IPS DF 4.7 (cell line): ENCODE measurements at regions not wholly inside any gene's neighbourhood (a gene's known extent, or its start where the extent isn't known, plus 50 kb on each side); places are given as distances from the start of the nearest gene placed in this dataset.
"Not testable (repeated sequence)": the region's sequence is repeated elsewhere in the genome, so short reads cannot be mapped to it uniquely, and the experiment has no call there.

Experiments used
- DNase-seq: peaks from one replicate; pipeline ENCODE4 v3.0.0-alpha.2; 2013; ENCODE audit warnings: low spot score; ENCODE audit errors: extremely low read depth

DNA sequence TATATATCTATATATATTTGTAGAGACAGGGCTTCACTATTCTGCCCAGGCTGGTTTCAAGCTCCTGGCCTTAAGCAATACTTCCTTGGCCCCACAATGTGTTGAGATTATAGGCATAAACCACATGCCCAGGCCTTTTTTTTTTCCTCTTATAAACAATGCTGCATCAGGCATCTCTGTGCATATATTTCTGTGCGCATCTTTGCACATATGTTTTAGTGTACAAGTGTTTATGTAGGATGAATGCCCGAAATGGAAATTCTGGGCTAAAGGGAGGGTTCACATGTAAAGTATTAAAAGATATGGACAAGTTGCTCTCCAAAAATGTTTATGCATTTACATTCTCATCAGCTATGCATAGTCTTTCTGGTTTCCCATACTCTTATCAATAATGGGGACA is 183.2 kb upstream of the SPRED2 start:
- DNase-seq = no peak

DNA sequence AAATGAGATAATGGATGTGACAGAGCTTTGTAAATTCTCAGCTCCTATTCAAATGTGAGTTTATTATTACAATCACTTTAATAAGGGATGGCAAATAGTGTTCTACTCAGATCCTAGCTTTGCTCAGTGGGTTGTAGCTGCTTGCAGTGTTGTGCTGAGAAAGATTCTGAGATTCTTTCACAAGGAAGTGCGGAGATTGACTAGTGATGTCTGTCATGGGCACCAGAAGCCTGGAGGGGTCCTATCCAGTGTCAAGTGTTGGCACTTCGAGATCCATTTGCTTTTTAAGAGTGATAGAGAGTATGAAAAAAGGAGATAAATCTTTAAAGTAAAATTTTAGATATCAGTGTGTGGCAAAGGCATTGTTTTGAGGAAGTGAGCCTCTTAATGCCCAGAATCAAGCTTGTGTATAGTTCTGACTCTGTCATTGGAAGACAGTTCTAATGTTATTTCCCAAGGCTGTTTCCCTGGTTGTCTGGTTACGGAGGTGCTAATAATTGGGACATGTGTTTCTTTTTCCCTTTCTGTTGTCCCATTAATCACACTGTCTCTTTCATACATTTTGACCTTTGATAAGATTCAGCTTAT is 181.7 kb upstream of the SPRED2 start:
- DNase-seq = no peak

GRCh38 chr2:65611488-65611887 is 179.1 kb upstream of the SPRED2 start:
- no peak for DNase-seq

- DNase-seq = no peak
These were observed 176.5 kb upstream of the SPRED2 start for GRCh38 chr2:65608916-65609315.

- no peak for DNase-seq
These were observed 176.1 kb upstream of the SPRED2 start for GRCh38 chr2:65608466-65608865.

- no peak for DNase-seq
These were observed 175.4 kb upstream of the SPRED2 start for GRCh38 chr2:65607662-65608305.

- no peak for DNase-seq
These were observed 173.3 kb upstream of the SPRED2 start for GRCh38 chr2:65605743-65606058.

DNA sequence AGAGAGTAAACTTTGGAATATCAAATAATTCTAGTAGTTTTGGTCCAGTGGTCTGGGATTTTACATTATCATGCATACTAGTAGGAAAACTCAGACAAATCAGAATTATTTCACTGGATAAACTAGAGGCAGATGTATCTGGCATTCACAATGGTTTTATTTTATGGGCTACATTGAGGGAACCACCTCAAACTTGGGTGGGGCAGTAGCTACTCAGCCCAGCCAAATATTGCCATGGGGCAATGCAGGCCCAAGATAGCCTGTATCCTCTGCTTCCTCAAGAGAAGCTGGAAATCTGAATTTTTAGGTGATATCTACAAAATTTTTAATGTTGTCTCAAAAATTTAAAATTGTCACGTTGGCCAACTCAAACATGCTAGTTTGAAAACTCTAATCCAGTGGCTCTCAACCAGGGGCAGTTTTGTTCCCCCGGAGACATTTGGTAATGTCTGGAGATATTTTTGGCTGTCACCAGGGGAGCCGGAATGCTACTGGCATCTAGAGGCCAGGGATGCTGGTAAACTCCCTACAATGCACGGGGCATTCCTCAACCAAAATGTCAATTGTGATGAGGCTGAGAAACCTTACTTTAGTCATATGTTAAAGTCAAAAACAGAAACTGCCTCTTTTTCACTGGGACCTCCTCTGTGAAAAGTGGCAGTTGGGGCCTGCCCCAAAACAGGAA is 172.8 kb upstream of the SPRED2 start:
- no peak for DNase-seq

DNA sequence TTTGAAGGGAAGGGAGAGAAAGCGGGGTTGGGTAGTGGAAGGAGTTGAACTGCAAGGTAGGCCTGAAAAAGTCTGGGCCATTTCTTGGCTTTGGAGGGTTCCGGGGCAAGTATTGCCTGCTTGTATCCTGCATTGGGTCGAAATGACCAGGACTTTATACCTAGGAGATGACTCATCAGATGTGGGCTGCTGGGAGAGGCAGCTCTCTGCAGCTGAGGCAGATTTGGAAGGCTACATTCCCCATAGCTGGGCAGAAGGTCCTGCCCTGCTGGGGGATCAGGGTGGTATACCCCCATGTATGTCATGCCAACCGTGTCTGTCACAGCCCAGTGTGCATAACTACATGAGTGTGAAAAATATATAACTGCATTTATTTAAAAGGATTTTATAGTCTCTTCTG is 171.8 kb upstream of the SPRED2 start:
- no peak for DNase-seq

GRCh38 chr2:65602603-65603235 is 170.3 kb upstream of the SPRED2 start:
- DNase-seq = no peak

DNA sequence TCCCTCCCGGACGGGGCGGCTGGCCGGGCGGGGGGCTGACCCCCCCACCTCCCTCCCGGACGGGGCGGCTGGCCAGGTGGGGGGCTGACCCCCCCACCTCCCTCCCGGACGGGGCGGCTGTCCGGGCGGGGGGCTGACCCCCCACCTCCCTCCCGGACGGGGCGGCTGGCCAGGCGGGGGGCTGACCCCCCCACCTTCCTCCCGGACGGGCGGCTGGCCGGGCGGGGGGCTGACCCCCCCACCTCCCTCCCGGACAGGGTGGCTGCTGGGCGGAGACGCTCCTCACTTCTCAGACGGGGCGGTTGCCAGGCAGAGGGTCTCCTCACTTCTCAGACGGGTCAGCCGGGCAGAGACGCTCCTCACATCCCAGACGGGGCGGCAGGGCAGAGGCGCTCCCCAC is 168.5 kb upstream of the SPRED2 start:
- not testable (repeated sequence) for DNase-seq

GRCh38 chr2:65600351-65600750 is 168.0 kb upstream of the SPRED2 start:
- not testable (repeated sequence) for DNase-seq

GRCh38 chr2:65599693-65600092 is 167.3 kb upstream of the SPRED2 start:
- DNase-seq = no peak

GRCh38 chr2:65598996-65599395 is 166.6 kb upstream of the SPRED2 start:
- no peak for DNase-seq

- no peak for DNase-seq
These were observed 165.9 kb upstream of the SPRED2 start for GRCh38 chr2:65598264-65598663.

DNA sequence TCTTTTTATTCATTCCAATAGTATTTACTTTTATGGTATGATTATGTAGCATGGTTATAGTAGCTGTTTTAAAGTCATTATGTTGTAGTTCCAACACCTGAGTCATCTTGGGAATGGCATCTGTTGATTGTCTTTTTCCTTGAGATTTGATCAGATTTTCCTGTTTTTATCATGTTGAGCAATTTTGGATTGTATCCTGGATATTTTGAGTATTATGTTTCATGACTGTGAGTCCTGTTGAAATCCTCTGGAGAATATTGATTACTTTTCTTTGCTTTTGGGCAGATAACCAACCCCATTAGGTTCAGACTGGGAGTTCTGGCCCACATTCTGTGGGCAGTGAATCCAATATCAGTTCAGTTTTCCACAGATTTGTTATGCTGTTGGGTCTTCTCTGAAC is 163.2 kb upstream of the SPRED2 start:
- DNase-seq = no peak

GRCh38 chr2:65594150-65594549 is 161.8 kb upstream of the SPRED2 start:
- DNase-seq = no peak

DNA sequence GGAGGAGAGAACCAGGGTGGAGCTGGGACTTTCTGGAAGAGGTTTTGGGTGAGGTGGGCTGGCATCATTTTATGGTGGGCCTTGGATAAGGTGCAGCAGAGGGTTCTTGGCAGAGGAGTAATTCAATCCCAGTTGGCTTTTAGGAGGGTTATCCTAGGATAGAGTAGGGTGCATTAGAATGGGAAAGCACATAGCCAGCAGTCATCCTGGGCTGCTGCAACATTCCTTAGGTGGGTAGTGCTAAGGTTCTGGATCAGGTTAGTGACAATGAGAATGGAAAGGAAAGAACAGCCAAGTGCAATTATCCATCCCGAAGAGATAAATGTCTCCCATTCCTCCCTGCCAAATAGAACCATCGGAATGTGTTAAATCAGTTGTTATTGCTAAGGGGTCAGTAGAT is 157.3 kb upstream of the SPRED2 start:
- DNase-seq = no peak

DNA sequence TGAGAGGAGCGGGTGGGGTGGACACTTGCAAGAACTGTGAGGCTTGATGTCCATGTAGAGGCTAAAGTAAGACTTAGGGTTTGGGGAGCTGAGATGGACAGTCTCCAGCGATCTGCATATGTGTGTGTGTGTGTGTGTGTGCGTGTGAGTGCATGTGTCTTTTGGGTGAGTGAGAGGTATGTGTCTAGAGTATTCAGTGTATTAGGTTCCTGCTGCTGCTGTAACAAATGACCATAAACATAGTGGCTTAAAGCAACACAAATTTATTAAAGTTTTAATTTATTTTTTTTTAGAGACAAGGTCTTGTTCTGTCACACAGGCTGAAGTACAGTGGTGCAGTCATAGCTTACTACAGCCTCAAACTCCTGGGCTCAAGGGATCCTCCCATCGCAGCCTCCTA is 155.4 kb upstream of the SPRED2 start:
- DNase-seq = no peak

- no peak for DNase-seq
These were observed 154.1 kb upstream of the SPRED2 start for GRCh38 chr2:65586516-65586915.

DNA sequence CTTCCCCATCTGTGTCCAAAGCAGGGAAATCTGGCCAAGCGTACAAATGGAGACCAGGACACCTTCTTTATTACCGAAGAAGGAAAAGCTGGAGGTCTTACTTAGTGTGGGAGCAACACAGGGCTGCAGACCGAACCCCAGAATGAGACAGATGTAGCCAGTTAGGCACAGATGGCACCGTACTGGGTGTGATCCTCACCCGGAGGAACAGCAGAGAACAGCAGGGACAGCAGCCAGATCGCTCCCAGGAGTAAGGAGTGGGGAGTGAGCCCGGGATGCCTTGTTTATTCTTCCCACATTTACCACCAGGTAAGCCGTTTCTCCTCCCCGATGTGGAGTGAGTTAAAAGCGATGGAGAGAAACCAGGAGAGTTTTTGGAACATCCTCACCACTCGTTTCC is 150.7 kb upstream of the SPRED2 start:
- DNase-seq = no peak

DNA sequence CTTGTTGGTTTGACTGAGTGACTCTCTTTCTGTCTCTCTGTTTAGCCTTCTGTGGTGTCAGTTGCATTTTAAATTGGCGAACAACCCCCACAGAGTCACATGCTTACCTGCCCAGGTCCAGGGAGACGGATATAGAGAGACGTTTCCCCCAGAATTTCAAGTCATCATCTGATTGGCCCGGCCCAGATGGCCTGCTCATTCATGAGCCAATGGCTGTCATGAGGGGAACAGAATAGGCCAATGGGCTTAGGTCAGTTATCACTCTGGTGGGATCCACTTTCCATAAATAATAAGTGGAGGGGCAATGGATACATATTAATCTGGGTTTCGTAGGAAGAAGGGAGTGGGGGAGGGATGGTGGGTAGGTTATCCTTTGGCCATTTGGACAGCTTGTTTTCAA is 150.0 kb upstream of the SPRED2 start:
- no peak for DNase-seq

DNA sequence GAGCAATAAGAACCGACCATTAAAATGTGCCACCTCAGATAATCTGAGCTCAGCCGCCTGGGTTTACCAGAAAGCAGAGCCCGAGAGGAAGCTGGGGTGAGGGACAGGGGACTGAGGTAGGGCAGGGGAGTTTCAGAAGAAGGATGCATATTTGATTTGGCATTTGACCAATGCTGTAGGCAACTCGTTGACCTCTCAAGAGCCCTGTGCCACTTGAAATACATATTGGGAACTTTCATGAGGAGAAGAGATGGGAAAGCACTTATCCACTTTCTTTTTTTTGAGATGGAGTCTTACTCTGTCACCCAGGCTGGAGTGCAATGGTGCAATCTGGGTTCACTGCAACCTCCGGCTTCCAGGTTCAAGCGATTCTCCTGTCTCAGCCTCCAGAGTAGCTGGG is 148.4 kb upstream of the SPRED2 start:
- DNase-seq = no peak
